SJCRH30 (cell line): ENCODE measurements at regions not wholly inside any gene's neighbourhood (a gene's known extent, or its start where the extent isn't known, plus 50 kb on each side); places are given as distances from the start of the nearest gene placed in this dataset.

ENCODE experiments used
- DNase-seq, 2 experiments: peaks; one replicate each; pipeline ENCODE4 v3.0.0-alpha.2; 2015 to 2020
- H3K27ac ChIP-seq: fragments of 250-450 bp; sonication (Bioruptor Pico); 2 replicates; pipeline ENCODE4 v1.5.1; 2020; ENCODE audit warnings: mild to moderate bottlenecking, moderate library complexity
- H3K27me3 ChIP-seq: fragments of 250-450 bp; sonication (Bioruptor Pico); 2 replicates; pipeline ENCODE4 v1.5.1; 2020; ENCODE audit warnings: mild to moderate bottlenecking, moderate library complexity
- H3K36me3 ChIP-seq: fragments of 250-450 bp; sonication (Bioruptor Pico); 2 replicates; pipeline ENCODE4 v1.5.1; 2020; ENCODE audit warnings: mild to moderate bottlenecking, moderate library complexity
- H3K4me1 ChIP-seq: fragments of 250-450 bp; sonication (Bioruptor Pico); 2 replicates; pipeline ENCODE4 v1.5.1; 2020; ENCODE audit warnings: mild to moderate bottlenecking, moderate library complexity
- H3K4me3 ChIP-seq: fragments of 250-450 bp; sonication (Bioruptor Pico); 2 replicates; pipeline ENCODE4 v1.5.1; 2020; ENCODE audit warnings: mild to moderate bottlenecking, moderate library complexity
- H3K9me3 ChIP-seq: fragments of 250-450 bp; sonication (Bioruptor Pico); replicated peaks from 2 replicates; pipeline ENCODE4 v1.5.1; 2020; ENCODE audit warnings: mild to moderate bottlenecking, moderate library complexity

GRCh38 chr17:5705081-5705875 lies 121.0 kb upstream of the NLRP1 start:
- Histone ChIP-seq H3K9me3 (no peaks in the 10 kb centered on the region), H3K36me3 (no peaks in the 10 kb centered on the region), H3K27ac (no peak overlapping the region), H3K4me1 (no peaks in the 10 kb centered on the region), H3K27me3 (no peaks in the 10 kb centered on the region), H3K4me3 (no peak overlapping the region)
- DNase-seq = peak; percentile 7 to 28

GRCh38 chr17:5705876-5706576 lies 121.7 kb upstream of the NLRP1 start:
- Histone ChIP-seq H3K9me3 (no peaks in the 10 kb centered on the region), H3K36me3 (no peaks in the 10 kb centered on the region), H3K27me3 (no peaks in the 10 kb centered on the region), H3K27ac (no peak overlapping the region), H3K4me3 (no peak overlapping the region), H3K4me1 (no peaks in the 10 kb centered on the region)
- no peak for DNase-seq

GRCh38 chr17:5706577-5707210 lies 122.4 kb upstream of the NLRP1 start:
- Histone ChIP-seq H3K27me3 (no peaks in the 10 kb centered on the region), H3K9me3 (no peaks in the 10 kb centered on the region), H3K36me3 (no peaks in the 10 kb centered on the region)

GRCh38 chr17:5707482-5707881 lies 123.2 kb upstream of the NLRP1 start:
- Histone ChIP-seq H3K4me3 (no peak overlapping the region), H3K27me3 (no peaks in the 10 kb centered on the region), H3K9me3 (no peaks in the 10 kb centered on the region), H3K36me3 (no peaks in the 10 kb centered on the region), H3K27ac (no peak overlapping the region), H3K4me1 (no peaks in the 10 kb centered on the region)
- DNase-seq = no peak

More at GRCh38 chr17:5706577-5707210, 122.4 kb upstream of the NLRP1 start:
- H3K27ac ChIP-seq = no peak overlapping the region
- H3K4me1 ChIP-seq = no peaks in the 10 kb centered on the region
- H3K4me3 ChIP-seq = no peak overlapping the region
- peak; percentile 45 to 74 for DNase-seq

- H3K4me1 ChIP-seq = no peaks in the 10 kb centered on the region
- DNase-seq = no peak
- no peak overlapping the region for H3K4me3 ChIP-seq
- H3K27me3 ChIP-seq = no peaks in the 10 kb centered on the region
- no peak overlapping the region for H3K27ac ChIP-seq
- H3K9me3 ChIP-seq = no peaks in the 10 kb centered on the region
- no peaks in the 10 kb centered on the region for H3K36me3 ChIP-seq
Measured at GRCh38 chr17:5708344-5708743, 124.0 kb upstream of the NLRP1 start.

GRCh38 chr17:5711344-5711743 lies 127.0 kb upstream of the NLRP1 start:
- no peak overlapping the region for H3K27ac ChIP-seq
- H3K27me3 ChIP-seq = no peaks in the 10 kb centered on the region
- H3K9me3 ChIP-seq = no peaks in the 10 kb centered on the region
- no peaks in the 10 kb centered on the region for H3K4me1 ChIP-seq
- DNase-seq = no peak
- H3K36me3 ChIP-seq = no peaks in the 10 kb centered on the region
- no peak overlapping the region for H3K4me3 ChIP-seq

GRCh38 chr17:5714993-5715392 lies 130.7 kb upstream of the NLRP1 start:
- H3K27ac ChIP-seq = no peak overlapping the region
- H3K9me3 ChIP-seq = no peaks in the 10 kb centered on the region
- DNase-seq = no peak
- H3K4me3 ChIP-seq = no peak overlapping the region
- H3K4me1 ChIP-seq = no peaks in the 10 kb centered on the region
- no peaks in the 10 kb centered on the region for H3K27me3 ChIP-seq
- H3K36me3 ChIP-seq = no peaks in the 10 kb centered on the region

GRCh38 chr17:5715478-5715877 lies 131.2 kb upstream of the NLRP1 start:
- H3K4me1 ChIP-seq = no peaks in the 10 kb centered on the region
- H3K27ac ChIP-seq = no peak overlapping the region
- H3K4me3 ChIP-seq = no peak overlapping the region
- H3K9me3 ChIP-seq = no peaks in the 10 kb centered on the region
- no peaks in the 10 kb centered on the region for H3K27me3 ChIP-seq
- no peak for DNase-seq
- no peaks in the 10 kb centered on the region for H3K36me3 ChIP-seq

GRCh38 chr17:5718726-5719125 lies 134.4 kb upstream of the NLRP1 start:
- H3K4me3 ChIP-seq = no peak overlapping the region
- no peaks in the 10 kb centered on the region for H3K36me3 ChIP-seq
- no peak for DNase-seq
- no peak overlapping the region for H3K27ac ChIP-seq
- no peaks in the 10 kb centered on the region for H3K27me3 ChIP-seq
- H3K4me1 ChIP-seq = no peaks in the 10 kb centered on the region
- H3K9me3 ChIP-seq = no peaks in the 10 kb centered on the region

GRCh38 chr17:5719976-5720375 lies 135.7 kb upstream of the NLRP1 start:
- Histone ChIP-seq H3K4me3 (no peak overlapping the region), H3K9me3 (no peaks in the 10 kb centered on the region), H3K27ac (no peak overlapping the region), H3K27me3 (no peaks in the 10 kb centered on the region), H3K4me1 (no peaks in the 10 kb centered on the region), H3K36me3 (no peaks in the 10 kb centered on the region)
- no peak for DNase-seq

GRCh38 chr17:5730373-5730772 lies 146.1 kb upstream of the NLRP1 start:
- no peak for DNase-seq
- Histone ChIP-seq H3K27me3 (no peaks in the 10 kb centered on the region), H3K4me1 (no peaks in the 10 kb centered on the region), H3K4me3 (no peak overlapping the region), H3K9me3 (no peaks in the 10 kb centered on the region), H3K27ac (no peak overlapping the region), H3K36me3 (no peaks in the 10 kb centered on the region)

- Histone ChIP-seq H3K27me3 (no peaks in the 10 kb centered on the region), H3K4me3 (no peak overlapping the region), H3K27ac (no peak overlapping the region), H3K4me1 (no peaks in the 10 kb centered on the region), H3K9me3 (no peaks in the 10 kb centered on the region), H3K36me3 (no peaks in the 10 kb centered on the region)
- no peak for DNase-seq
Measured at GRCh38 chr17:5740937-5741336, 156.6 kb upstream of the NLRP1 start.

- Histone ChIP-seq H3K27me3 (no peaks in the 10 kb centered on the region), H3K4me1 (no peaks in the 10 kb centered on the region), H3K27ac (no peak overlapping the region), H3K4me3 (no peak overlapping the region), H3K9me3 (no peaks in the 10 kb centered on the region), H3K36me3 (no peaks in the 10 kb centered on the region)
- DNase-seq = no peak
Measured at GRCh38 chr17:5741810-5742209, 157.5 kb upstream of the NLRP1 start.

- H3K27me3 ChIP-seq = no peaks in the 10 kb centered on the region
- H3K27ac ChIP-seq = no peak overlapping the region
- no peak for DNase-seq
- no peaks in the 10 kb centered on the region for H3K4me1 ChIP-seq
- no peaks in the 10 kb centered on the region for H3K9me3 ChIP-seq
- no peaks in the 10 kb centered on the region for H3K36me3 ChIP-seq
- no peak overlapping the region for H3K4me3 ChIP-seq
Measured at GRCh38 chr17:5745111-5745813, 161.0 kb upstream of the NLRP1 start.

- Histone ChIP-seq H3K4me1 (no peaks in the 10 kb centered on the region), H3K27ac (no peak overlapping the region), H3K9me3 (no peaks in the 10 kb centered on the region), H3K27me3 (no peaks in the 10 kb centered on the region), H3K36me3 (no peaks in the 10 kb centered on the region), H3K4me3 (no peak overlapping the region)
- no peak for DNase-seq
Measured at GRCh38 chr17:5747276-5747675, 163.0 kb upstream of the NLRP1 start.
